ENCODE measurements at regions not wholly inside any gene's neighbourhood (a gene's known extent, or its start where the extent isn't known, plus 50 kb on each side); places are given as distances from the start of the nearest gene placed in this dataset.

DNA sequence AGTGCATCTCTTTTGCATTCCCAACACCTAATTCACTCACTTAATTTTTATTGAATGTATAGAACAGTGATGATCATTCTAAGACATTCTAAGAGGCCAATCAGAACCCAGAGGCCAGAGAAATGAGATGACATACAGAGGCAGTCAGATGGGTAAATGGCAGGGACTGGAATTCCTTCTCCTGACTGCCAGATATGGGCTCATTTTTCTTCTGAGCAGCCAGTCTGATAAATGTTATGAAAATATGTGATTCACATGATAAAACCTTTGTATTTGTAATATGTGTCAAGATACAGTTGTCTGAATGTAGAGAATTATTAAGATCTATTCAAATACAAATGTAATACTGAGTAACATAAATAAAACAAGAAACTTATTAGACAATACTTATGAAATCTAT lies 277.8 kb downstream of the EPM2A start:
- no peak for TF ChIP-seq NFIC (IDR thresholded peaks at IDR 0.05)
- TF ChIP-seq TAF1 (IDR thresholded peaks at IDR 0.05; ENCODE audit: low read depth), result no peak
- no peak for TF ChIP-seq EP300 (IDR thresholded peaks at IDR 0.05; ENCODE audit: borderline replicate concordance)
- TF ChIP-seq YY1 (IDR thresholded peaks at IDR 0.05; ENCODE audit: low read depth), result no peak
- TF ChIP-seq USF1 (IDR thresholded peaks at IDR 0.05), result no peak
- TF ChIP-seq REST (IDR thresholded peaks at IDR 0.05; ENCODE audit: low read depth), result no peak
- no peak for TF ChIP-seq RAD21 (IDR thresholded peaks at IDR 0.05; ENCODE audit: low read depth)
- TF ChIP-seq CREB1 (IDR thresholded peaks at IDR 0.05; ENCODE audit: low read depth), result no peak
- TF ChIP-seq FOXM1 (IDR thresholded peaks at IDR 0.05; ENCODE audit: borderline replicate concordance, low read depth), result no peak
- no peak for TF ChIP-seq TCF12 (IDR thresholded peaks at IDR 0.05; ENCODE audit: low read depth)
- TF ChIP-seq EGR1 (IDR thresholded peaks at IDR 0.05), result no peak

- TF ChIP-seq, protein P1, sequence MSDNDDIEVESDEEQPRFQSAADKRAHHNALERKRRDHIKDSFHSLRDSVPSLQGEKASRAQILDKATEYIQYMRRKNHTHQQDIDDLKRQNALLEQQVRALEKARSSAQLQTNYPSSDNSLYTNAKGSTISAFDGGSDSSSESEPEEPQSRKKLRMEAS (IDR thresholded peaks at IDR 0.05), result no peak
- TF ChIP-seq ZBTB7A (IDR thresholded peaks at IDR 0.05; ENCODE audit: low read depth), result no peak
Measured at GRCh38 chr6:145468534-145468933, 266.8 kb downstream of the EPM2A start.

DNA sequence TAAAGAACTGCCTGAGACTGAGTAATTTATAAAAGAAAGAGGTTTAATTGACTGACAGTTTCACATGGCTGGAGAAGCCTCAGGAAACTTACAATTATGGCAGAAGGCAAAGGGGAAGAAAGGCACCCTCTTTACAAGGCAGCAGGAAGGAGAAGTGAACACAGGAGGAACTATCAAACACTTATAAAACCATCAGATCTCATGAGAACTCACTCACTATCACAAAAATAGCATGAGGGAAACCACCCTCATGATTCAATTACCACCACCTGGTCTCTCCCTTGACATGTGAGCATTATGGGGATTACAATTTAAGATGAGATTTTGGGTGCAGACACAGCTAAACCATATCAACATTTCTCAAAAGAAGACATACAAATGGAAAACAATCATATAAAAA lies 266.3 kb downstream of the EPM2A start:
- TF ChIP-seq YY1 (IDR thresholded peaks at IDR 0.05; ENCODE audit: low read depth) (no peak), REST (IDR thresholded peaks at IDR 0.05; ENCODE audit: low read depth) (no peak), USF1 (IDR thresholded peaks at IDR 0.05) (no peak), TAF1 (IDR thresholded peaks at IDR 0.05; ENCODE audit: low read depth) (no peak), CREB1 (IDR thresholded peaks at IDR 0.05; ENCODE audit: low read depth) (no peak), TCF12 (IDR thresholded peaks at IDR 0.05; ENCODE audit: low read depth) (no peak), RAD21 (IDR thresholded peaks at IDR 0.05; ENCODE audit: low read depth) (no peak), NFIC (IDR thresholded peaks at IDR 0.05) (no peak), ZBTB7A (IDR thresholded peaks at IDR 0.05; ENCODE audit: low read depth) (no peak), TEAD4 (IDR thresholded peaks at IDR 0.05) (no peak)

DNA sequence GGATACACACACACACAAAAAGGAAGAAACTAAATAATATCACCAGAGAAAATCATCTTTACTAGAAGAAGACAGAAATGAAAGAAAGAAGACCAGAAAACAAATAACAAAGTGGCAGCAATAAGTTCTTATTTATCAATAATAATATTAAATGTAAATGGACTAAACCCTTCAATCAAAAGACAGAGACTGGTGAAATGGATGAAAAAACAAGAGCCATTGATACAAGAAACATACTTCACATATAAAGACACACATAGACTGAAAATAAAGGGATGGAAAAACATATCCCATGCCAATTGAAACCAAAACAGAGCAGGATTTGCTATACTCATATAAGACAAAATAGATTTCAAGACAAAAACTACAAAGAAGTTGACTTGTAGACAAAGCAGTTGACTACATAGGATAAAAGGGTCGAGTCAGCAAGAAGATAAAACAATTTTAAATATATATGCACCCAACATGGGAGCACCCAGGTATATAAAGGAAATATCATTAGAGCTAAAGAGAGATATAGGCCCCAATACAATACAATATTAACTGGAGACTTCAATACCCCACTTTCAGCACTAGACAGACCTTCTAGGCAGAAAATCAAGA lies 259.4 kb downstream of the EPM2A start:
- TF ChIP-seq USF1 (IDR thresholded peaks at IDR 0.05) (no peak), ZBTB7A (IDR thresholded peaks at IDR 0.05; ENCODE audit: low read depth) (no peak), YY1 (IDR thresholded peaks at IDR 0.05; ENCODE audit: low read depth) (no peak), TEAD4 (IDR thresholded peaks at IDR 0.05) (no peak), TCF12 (IDR thresholded peaks at IDR 0.05; ENCODE audit: low read depth) (no peak), RAD21 (IDR thresholded peaks at IDR 0.05; ENCODE audit: low read depth) (no peak), EGR1 (IDR thresholded peaks at IDR 0.05) (no peak), NFIC (IDR thresholded peaks at IDR 0.05) (no peak), CREB1 (IDR thresholded peaks at IDR 0.05; ENCODE audit: low read depth) (no peak), TAF1 (IDR thresholded peaks at IDR 0.05; ENCODE audit: low read depth) (no peak), CEBPB (IDR thresholded peaks at IDR 0.05) (no peak), REST (IDR thresholded peaks at IDR 0.05; ENCODE audit: low read depth) (no peak), EP300 (IDR thresholded peaks at IDR 0.05; ENCODE audit: borderline replicate concordance) (no peak), FOXM1 (IDR thresholded peaks at IDR 0.05; ENCODE audit: borderline replicate concordance, low read depth) (no peak)
- TF ChIP-seq, protein P1 (IDR thresholded peaks at IDR 0.05), result no peak
